Skeletal muscle tissue (tissue), 3 donors: ENCODE measurements at regions not wholly inside any gene's neighbourhood (a gene's known extent, or its start where the extent isn't known, plus 50 kb on each side); places are given as distances from the start of the nearest gene placed in this dataset.

ENCODE experiments used
- H3K27ac ChIP-seq: one replicate; pipeline ENCODE4 v1.7.0; 2013; ENCODE audit warnings: mild to moderate bottlenecking, low read depth, low read length, inconsistent platforms
- H3K27me3 ChIP-seq, 3 donors: one replicate each; pipeline ENCODE4 v1.7.0; 2013; ENCODE audit warnings: low read length in 3 of 3; ENCODE audit not compliant: control insufficient read depth in 3 of 3, insufficient read depth in 3 of 3
- H3K36me3 ChIP-seq, 3 donors: one replicate each; pipeline ENCODE4 v1.7.0; 2013; ENCODE audit warnings: low read length in 3 of 3; ENCODE audit not compliant: control insufficient read depth in 3 of 3, insufficient read depth in 3 of 3
- H3K4me1 ChIP-seq, 3 donors: one replicate each; pipeline ENCODE4 v1.7.0; 2013; ENCODE audit warnings: low read length in 3 of 3, mild to moderate bottlenecking in 3 of 3; ENCODE audit not compliant: control insufficient read depth in 3 of 3, insufficient read depth in 3 of 3
- H3K4me3 ChIP-seq, 3 donors: one replicate each; pipeline ENCODE4 v1.7.0; 2013; ENCODE audit warnings: low read length in 3 of 3
- H3K9ac ChIP-seq, 3 donors: one replicate each; pipeline ENCODE4 v1.7.0; 2013; ENCODE audit warnings: low read length in 3 of 3, mild to moderate bottlenecking in 3 of 3, moderate library complexity in 2 of 3, low read depth in 1 of 3
- H3K9me3 ChIP-seq, 3 donors: one replicate each; pipeline ENCODE4 v1.7.0; 2013; ENCODE audit warnings: low read length in 3 of 3; ENCODE audit not compliant: control insufficient read depth in 3 of 3
- donor health status: Osteomylitis.

GRCh38 chr4:20087522-20087911, 164.2 kb upstream of the SLIT2 start:
- H3K9ac ChIP-seq = no peak overlapping the region
- H3K9me3 ChIP-seq = no peaks in the 10 kb centered on the region
- no peaks in the 10 kb centered on the region for H3K4me1 ChIP-seq
- no peak overlapping the region for H3K4me3 ChIP-seq
- no peaks in the 10 kb centered on the region for H3K36me3 ChIP-seq
- no peak overlapping the region for H3K27ac ChIP-seq
- no peaks in the 10 kb centered on the region for H3K27me3 ChIP-seq

- no peaks in the 10 kb centered on the region for H3K36me3 ChIP-seq
- H3K4me1 ChIP-seq = no peaks in the 10 kb centered on the region
- no peak overlapping the region for H3K27ac ChIP-seq
- no peak overlapping the region for H3K4me3 ChIP-seq
- no peak overlapping the region for H3K9ac ChIP-seq
- no peaks in the 10 kb centered on the region for H3K27me3 ChIP-seq
- H3K9me3 ChIP-seq = no peaks in the 10 kb centered on the region
Observed at GRCh38 chr4:20086799-20087521, 164.7 kb upstream of the SLIT2 start.

GRCh38 chr4:20086067-20086798, 165.5 kb upstream of the SLIT2 start:
- no peak overlapping the region for H3K4me3 ChIP-seq
- no peaks in the 10 kb centered on the region for H3K4me1 ChIP-seq
- H3K27me3 ChIP-seq = no peaks in the 10 kb centered on the region
- no peak overlapping the region for H3K27ac ChIP-seq
- no peaks in the 10 kb centered on the region for H3K36me3 ChIP-seq
- no peak overlapping the region for H3K9ac ChIP-seq
- H3K9me3 ChIP-seq = no peaks in the 10 kb centered on the region

GRCh38 chr4:20085653-20086052, 166.1 kb upstream of the SLIT2 start:
- H3K4me1 ChIP-seq = no peaks in the 10 kb centered on the region
- H3K27me3 ChIP-seq = no peaks in the 10 kb centered on the region
- no peak overlapping the region for H3K4me3 ChIP-seq
- no peak overlapping the region for H3K27ac ChIP-seq
- H3K36me3 ChIP-seq = no peaks in the 10 kb centered on the region
- H3K9me3 ChIP-seq = no peaks in the 10 kb centered on the region
- H3K9ac ChIP-seq = no peak overlapping the region

GRCh38 chr4:20085156-20085555, 166.5 kb upstream of the SLIT2 start:
- H3K4me1 ChIP-seq = no peaks in the 10 kb centered on the region
- H3K4me3 ChIP-seq = no peak overlapping the region
- no peak overlapping the region for H3K27ac ChIP-seq
- H3K36me3 ChIP-seq = no peaks in the 10 kb centered on the region
- H3K9ac ChIP-seq = no peak overlapping the region
- H3K9me3 ChIP-seq = no peaks in the 10 kb centered on the region
- no peaks in the 10 kb centered on the region for H3K27me3 ChIP-seq

- no peak overlapping the region for H3K4me3 ChIP-seq
- no peaks in the 10 kb centered on the region for H3K36me3 ChIP-seq
- no peaks in the 10 kb centered on the region for H3K4me1 ChIP-seq
- H3K9me3 ChIP-seq = no peaks in the 10 kb centered on the region
- H3K27me3 ChIP-seq = no peaks in the 10 kb centered on the region
- H3K27ac ChIP-seq = no peak overlapping the region
- H3K9ac ChIP-seq = no peak overlapping the region
Observed at GRCh38 chr4:20084488-20084887, 167.2 kb upstream of the SLIT2 start.

- Histone ChIP-seq H3K4me3 (no peak overlapping the region), H3K9ac (no peak overlapping the region), H3K4me1 (no peaks in the 10 kb centered on the region), H3K27ac (no peak overlapping the region), H3K27me3 (no peaks in the 10 kb centered on the region), H3K36me3 (no peaks in the 10 kb centered on the region), H3K9me3 (no peaks in the 10 kb centered on the region)
Observed at GRCh38 chr4:20078644-20079043, 173.1 kb upstream of the SLIT2 start.

GRCh38 chr4:20075248-20075871, 176.3 kb upstream of the SLIT2 start:
- Histone ChIP-seq H3K4me3 (no peak overlapping the region), H3K36me3 (no peaks in the 10 kb centered on the region), H3K9ac (no peak overlapping the region), H3K27ac (no peak overlapping the region), H3K4me1 (no peaks in the 10 kb centered on the region), H3K27me3 (no peaks in the 10 kb centered on the region), H3K9me3 (no peaks in the 10 kb centered on the region)

GRCh38 chr4:20074450-20074849, 177.3 kb upstream of the SLIT2 start:
- Histone ChIP-seq H3K36me3 (no peaks in the 10 kb centered on the region), H3K27ac (no peak overlapping the region), H3K4me3 (no peak overlapping the region), H3K9me3 (no peaks in the 10 kb centered on the region), H3K4me1 (no peaks in the 10 kb centered on the region), H3K27me3 (no peaks in the 10 kb centered on the region), H3K9ac (no peak overlapping the region)

GRCh38 chr4:20065952-20066351, 185.8 kb upstream of the SLIT2 start:
- Histone ChIP-seq H3K27ac (no peak overlapping the region), H3K4me1 (no peaks in the 10 kb centered on the region), H3K4me3 (no peak overlapping the region), H3K9ac (no peak overlapping the region), H3K27me3 (no peaks in the 10 kb centered on the region), H3K9me3 (no peaks in the 10 kb centered on the region), H3K36me3 (no peaks in the 10 kb centered on the region)
